Fibroblast of skin of left biceps (primary cell): ENCODE measurements at regions not wholly inside any gene's neighbourhood (a gene's known extent, or its start where the extent isn't known, plus 50 kb on each side); places are given as distances from the start of the nearest gene placed in this dataset.
"Not testable (repeated sequence)": the region's sequence is repeated elsewhere in the genome, so short reads cannot be mapped to it uniquely, and the experiment has no call there.

ENCODE experiments used
- DNase-seq, 2 experiments: peaks; one replicate each; pipeline ENCODE4 v3.0.0-alpha.2; 2013; ENCODE audit warnings: low read depth in 2 of 2

DNA sequence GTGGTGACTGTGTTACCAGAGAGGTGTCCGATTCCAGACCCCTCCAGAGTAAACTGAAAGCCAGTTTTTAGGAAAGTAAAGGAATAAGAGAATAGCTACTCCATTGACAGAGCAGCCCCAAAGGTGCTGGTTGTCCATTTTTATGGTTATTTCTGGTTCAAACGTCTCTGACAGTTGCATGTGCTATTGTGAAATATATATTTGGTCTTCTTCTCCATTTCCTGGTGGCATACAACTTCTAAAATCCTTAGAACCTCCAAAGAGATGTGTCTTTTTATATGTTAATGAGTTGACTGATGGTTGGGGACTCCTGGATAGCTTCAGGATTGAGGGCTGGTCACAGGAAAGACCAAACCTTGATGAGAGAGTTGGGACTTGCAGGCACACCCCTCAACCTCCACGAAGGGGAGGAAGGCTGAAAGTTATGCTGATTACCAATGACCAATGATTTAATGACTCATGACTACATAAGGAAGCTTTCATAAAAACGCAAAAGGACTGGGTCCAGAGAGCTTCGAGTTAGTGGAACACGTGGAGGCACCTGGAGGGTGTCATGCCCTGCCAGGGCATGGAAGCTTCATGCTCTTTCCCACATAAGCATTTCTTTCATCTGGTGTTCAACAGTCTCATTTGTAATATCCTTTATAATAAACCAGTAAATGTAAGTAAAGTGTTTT is 100.7 kb downstream of the SLC16A1 start:
- no peak for DNase-seq

DNA sequence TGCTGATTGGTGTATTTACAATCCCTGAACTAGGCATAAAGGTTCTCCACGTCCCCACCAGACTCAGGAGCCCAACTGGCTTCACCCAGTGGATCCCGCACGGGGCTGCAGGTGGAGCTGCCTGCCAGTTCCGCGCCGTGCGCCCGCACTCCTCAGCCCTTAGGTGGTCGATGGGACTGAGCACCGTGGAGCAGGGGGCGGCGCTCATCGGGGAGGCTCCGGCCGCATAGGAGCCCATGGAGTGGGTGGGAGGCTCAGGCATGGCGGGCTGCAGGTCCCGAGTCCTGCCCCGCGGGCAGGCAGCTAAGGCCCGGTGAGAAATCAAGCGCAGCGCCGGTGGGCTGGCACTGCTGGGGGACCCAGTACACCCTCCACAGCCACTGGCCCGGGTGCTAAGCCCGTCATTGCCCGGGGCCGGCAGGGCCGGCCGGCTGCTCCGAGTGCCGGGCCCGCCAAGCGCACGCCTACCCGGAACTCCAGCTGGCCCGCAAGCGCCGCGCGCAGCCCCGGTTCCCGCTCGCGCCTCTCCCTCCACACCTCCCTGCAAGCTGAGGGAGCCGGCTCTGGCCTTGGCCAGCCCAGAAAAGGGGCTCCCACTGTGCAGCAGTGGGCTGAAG is 101.5 kb downstream of the SLC16A1 start:
- not testable (repeated sequence) for DNase-seq

DNA sequence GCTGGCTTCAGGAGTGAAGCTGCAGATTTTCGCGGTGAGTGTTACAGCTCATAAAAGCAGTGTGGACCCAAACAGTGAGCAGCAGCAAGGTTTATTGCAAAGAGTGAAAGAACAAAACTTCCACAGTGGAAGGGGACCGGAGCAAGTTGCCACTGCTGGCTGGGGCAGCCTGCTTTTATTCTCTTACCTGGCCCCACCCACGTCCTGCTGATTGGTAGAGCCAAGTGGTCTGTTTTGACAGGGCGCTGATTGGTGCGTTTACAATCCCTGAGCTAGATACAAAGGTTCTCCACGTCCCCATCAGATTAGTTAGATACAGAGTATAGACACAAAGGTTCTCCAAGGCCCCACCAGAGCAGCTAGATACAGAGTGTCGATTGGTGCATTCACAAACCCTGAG is 102.1 kb downstream of the SLC16A1 start:
- not testable (repeated sequence) for DNase-seq

DNA sequence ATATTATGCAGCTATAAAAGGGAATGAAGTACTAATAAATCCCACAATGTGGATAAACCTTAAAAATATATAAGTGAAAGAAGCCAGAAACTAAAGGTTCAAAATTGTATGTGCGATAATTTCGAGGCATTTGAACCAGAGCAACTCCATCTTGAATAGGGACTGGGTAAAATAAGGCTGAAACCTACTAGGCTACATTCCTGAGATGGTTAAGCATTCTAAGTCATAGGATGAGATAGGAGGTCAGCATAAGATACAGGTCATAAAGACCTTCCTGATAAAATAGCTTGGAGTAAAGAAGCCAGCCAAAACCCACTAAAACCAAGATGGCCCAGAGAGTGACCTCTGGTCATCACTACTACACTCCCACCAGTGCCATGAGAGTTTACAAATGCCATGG is 103.1 kb downstream of the SLC16A1 start:
- DNase-seq: no peak

DNA sequence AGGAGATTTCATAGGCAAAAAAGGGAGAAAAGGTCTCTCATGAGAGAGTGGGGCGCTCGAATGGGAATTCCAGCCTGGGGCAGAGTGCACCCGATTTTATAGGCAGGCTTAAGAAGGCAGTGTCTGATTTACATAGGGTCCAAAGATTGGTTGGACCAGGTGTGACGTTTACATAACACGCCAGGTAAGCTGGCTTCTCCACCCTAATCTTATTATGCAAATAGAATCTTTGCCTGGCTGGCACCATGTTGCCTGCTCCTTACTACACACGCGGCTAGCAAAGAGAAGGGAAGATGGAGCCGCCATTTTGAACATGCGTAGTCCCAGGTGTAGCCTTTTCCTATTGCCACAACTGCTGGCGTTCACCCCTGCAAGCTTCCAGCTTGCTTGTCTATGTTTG is 103.7 kb downstream of the SLC16A1 start:
- no peak for DNase-seq

DNA sequence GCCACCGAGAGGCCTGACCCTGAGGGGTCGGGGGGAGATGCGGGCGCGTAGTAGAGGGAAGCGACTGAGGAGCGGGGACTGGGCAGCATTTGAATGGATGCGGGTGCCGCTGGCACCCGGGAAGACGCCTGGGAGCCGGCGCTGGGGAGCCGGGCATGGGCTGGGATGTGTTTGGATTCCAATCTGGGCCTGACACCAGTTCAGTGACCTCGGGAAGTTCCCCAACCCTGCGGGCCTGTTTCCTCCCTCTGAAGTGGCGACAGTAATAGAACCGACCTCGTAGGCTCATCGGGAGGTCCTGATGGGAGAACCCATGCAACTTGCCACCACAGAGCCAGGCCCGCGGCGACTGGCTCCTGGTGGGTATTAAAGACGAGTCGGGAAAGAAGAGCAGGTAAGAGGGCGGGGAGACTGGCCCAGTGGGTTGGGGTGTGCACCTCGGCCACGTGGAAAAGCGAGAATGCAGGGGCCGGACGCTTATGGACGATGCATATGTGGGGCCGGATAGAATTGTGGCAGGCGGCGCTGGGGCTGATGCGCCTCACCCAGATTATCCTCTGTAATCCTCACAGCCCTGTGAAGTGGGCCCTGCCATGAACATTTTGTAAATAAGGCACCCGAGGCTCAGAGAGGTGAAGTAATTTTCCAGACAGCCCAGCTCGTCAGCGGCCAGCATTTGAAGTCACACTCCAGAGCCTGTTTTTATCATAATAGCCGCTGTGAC is 105.8 kb downstream of the SLC16A1 start:
- no peak for DNase-seq

DNA sequence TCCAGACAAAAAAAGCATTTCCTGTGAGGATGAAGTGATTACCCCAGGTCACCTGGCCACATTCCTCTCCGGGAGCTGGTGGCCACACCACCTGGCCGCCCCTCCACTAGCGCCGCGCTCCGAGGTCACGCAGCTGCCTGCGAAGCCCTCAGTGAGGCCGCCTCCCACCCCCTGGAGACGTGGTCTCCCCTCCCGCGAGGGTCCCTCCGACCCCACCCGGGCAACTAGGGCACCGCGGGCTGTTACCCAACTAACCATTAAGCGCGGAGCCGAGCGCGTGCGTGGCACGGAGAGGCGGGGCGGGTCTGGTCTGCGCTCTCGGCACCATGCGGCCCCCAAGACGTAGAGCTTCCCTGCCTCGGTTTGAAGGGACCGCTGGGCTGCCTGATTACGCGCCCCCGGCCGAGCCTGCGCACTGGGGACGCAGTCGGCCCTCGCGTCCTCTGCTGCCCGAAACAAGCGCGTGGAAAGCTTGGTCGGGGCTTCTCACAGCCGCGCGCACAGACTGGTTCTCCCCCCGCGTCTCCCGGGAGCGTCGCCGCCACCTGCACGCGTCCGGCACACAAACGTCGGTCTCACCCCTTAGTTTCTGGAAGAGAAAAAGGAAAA is 106.5 kb downstream of the SLC16A1 start:
- no peak for DNase-seq

DNA sequence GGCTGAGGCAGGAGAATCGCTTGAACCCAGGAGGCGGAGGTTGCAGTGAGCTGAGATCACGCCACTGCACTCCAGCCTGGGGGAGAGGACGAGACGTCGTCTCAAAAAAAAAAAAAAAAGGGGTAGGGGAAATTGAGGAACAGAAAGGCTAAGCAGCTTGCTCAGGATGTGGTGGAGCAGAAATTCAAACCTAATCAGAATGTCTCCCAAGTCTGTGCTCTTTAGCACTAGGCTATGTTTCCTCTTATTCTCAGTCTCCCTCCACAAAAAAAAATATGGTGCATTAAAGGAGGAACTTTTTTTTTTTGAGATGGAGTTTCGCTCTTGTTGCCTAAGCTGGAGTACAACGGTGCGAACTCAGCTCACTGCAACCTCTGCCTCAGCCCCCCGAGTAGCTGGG is 114.2 kb downstream of the SLC16A1 start:
- DNase-seq: no peak

DNA sequence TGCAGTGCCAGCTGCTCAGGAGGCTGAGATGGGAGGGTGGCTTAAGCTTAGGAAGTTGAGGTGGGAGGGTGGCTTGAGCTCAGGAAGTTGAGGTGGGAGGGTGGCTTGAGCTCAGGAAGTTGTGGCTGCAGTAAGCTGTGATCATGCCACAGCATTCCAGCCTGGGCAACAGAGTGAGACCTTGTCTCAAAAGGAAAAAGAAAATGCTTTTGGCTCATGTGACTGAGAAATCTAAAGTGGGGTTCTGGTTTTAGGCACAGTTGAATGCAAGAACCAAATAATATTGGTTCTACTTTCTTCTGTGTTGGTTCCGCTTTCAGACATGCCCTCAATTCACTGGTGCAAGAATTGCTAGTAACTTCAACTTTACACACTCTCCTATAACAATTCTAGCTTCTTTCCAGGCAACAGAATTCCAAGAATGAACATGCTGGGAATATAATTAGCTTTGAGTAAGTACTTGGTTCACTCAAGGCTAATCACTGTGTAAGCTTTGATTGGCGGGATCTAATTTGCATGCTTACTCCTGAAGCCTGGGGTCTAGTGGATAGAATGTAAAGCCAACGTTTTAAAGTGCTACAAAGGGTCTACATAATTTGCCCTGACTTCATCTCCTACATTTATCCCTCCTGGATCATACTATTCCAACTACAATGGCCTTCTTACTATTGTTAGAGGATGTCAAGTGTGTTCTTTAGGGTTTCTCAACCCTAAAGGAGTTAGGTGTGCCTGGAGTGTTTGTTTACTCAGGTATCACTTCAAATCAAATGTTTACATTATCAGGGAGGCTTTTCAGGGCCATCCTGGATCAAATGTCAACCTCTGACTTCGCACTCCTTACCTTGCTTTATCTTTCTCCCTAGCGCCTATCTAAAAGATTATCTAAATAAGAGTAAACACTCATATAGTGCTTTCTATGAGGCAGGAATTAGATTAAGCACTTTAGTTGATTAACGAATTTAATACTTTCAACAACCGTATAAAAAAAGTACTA is 115.1 kb downstream of the SLC16A1 start:
- DNase-seq: no peak

DNA sequence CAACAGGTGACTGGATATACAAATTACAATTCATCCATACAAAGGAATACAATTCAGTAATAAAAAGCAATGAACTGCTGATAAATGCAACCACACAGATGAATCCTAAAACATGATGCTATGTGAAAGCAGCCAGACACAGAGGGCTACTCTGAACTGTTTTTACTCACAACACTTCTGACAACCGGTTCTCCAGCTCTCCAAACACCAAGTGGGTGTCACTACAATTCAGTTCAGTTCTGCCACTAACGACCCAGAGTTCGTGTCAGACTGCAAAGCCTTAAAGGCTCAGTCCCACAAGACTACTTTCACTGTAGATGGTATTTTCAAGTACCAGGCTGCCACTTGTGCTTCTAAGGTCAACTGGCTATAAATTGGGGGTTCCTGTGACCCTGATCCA is 119.4 kb downstream of the SLC16A1 start:
- no peak for DNase-seq

DNA sequence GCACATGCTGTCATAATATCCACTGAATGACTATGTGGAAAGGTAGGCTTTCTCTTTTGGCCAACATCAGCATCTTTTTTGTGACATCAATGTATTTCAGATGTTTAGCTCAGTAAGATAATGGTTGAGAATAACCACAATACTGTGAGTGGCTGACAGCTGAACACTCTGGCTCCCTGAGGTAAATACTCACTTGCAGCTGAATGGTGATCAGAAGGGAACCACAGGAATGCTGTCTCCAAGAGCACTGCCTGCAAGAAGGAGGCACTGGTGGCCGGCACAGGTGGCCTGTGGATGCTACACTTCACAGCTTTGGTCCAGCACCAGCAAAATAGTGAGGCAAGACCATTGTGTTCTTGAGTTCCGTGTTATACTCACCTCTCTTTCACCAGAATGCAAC is 118.7 kb upstream of the PPM1J start:
- DNase-seq: no peak

DNA sequence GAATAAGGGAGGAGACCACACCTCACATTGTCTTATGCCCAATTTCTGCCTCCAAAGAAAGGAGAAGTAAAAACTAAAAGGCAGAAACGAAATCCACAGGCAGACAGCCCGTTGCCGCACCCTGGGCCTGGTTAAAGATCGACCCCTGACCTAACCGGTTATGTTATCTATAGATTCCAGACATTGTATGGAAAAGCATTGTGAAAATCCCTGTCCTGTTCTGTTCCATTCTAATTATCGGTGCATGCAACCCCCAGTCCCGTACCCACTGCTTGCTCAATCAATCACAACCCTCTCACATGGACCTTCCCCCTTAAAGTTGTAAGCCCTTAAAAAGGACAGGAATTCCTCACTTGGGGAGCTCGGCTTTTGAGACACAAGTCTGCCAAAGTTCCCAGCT is 117.1 kb upstream of the PPM1J start:
- not testable (repeated sequence) for DNase-seq

DNA sequence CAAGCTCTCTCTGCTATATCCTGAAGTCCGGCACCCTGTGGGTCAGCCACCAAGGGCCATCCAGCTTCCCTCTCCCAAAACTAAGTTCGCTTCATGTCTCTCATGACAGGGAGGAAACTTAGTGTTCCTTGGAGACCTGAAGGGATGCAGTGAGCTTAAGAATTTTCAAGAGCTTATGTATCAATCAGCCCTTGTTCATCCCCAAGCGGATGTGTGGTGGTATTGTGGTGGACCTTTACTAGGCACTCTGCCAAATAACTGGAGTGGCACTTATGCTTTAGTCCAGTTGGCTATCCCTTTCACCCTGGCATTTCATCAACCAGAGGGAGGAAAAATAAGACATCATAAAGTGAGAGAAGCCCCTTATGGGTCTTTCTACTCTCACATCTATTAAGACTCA is 114.6 kb upstream of the PPM1J start:
- DNase-seq: not testable (repeated sequence)

DNA sequence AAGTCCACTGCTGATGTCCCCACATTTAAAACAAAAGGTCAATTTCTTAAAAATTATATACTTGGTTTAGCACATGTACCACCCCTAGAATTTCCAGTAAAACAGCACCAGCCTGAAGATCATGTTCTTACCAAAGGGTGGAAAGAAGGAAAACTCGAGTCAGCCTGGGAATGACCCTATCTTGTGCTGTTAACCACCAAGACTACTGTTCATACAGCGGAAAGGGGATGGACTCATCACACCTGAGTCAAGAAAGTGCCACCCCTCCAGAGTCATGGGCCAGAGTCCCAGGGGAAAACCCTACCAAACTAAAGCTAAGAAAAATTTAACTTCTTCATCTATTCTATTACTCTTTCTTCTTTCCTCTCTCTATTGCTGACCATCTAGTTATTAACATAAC is 113.6 kb upstream of the PPM1J start:
- no peak for DNase-seq

DNA sequence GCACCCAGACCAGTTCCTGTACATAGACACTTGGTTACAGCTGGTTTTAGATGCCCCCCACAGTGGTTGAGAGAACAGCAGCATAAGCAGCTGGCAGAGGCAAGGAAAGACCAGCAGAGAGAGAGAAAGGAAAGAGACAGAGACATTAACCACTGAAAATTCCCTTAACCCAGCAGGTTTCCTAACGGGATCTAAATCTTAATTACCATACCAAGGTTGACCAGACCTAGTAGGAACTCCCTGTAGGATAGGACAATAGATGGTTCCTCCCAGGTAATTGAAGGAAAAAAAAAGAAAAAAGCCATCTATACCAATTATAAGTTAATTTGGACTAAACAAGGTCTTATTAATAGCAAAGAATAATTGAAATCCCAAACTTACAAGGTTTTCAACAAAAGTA is 112.3 kb upstream of the PPM1J start:
- not testable (repeated sequence) for DNase-seq

DNA sequence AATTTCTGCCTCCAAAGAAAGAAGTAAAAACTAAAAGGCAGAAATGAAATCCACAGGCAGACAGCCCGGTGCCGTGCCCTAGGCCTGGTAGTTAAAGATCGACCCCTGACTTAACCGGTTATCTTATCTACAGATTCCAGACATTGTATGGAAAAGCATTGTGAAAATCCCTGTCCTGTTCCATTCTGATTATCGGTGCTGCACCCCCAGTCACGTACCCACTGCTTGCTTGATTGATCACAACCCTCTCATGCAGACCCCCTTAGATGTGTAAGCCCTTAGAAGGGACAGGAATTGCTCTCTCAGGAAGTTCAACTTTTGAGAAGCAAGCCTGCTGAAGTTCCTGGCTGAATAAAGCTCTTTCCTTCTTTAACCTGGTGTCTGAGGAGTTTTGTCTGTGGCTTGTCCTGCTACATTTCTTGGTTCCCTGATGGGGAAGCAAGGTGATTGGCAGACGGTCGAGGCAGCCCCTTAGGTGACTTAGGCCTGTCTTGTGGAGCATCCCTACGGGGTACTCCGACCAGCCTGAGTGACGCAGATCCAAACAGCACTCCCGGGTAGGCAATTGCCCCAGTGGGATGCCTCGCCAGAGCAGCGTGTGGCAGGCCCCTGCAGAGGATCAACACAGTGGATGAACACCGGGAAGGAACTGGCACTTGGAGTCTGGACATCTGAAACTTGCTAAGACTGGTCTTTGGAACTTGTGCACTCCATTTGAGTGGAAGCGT is 111.2 kb upstream of the PPM1J start:
- no peak for DNase-seq

DNA sequence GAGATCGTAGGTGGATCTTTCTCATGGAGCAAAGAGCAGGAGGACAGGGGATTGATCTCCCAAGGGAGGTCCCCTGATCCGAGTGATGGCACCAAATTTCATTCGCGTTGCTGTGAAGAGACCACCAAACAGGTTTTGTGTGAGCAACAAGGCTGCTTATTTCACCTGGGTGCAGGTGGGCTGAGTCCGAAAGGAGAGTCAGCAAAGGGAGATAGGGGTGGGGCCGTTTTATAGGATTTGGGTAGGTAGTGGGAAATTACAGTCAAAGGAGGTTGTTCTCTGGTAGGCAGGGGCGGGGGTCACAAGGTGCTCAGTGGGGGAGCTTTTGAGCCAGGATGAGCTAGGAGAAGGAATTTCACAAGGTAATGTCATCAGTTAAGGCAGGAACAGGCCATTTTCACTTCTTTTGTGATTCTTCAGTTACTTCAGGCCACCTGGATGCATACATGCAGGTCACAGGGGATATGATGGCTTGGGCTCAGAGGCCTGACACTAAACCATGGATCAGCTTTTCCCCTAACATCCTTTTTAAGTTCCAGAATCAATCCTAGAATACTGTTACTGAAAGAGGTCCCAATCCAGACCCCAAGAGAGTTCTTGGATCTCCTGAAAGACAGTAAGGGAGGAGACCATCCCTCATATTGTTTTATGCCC is 110.6 kb upstream of the PPM1J start:
- not testable (repeated sequence) for DNase-seq

DNA sequence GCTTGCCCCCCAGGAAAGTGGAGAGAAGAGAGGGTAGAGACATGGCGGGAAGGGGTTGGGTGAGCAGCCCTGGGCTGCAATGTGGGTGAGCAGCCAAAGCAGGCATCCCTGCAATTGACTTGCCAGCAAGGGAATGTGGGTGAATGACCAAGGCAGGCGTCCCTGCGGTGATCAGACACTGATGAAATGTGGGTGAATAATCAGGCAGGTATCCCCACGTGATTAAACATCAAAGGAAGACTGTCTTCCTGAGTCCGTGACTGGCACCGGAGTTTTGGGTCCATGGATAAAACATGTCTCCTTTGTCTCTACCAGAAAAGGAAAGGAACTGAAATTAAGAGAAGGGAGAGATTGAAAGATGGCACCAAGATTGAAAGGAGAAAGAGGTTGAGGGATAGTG is 109.9 kb upstream of the PPM1J start:
- not testable (repeated sequence) for DNase-seq

DNA sequence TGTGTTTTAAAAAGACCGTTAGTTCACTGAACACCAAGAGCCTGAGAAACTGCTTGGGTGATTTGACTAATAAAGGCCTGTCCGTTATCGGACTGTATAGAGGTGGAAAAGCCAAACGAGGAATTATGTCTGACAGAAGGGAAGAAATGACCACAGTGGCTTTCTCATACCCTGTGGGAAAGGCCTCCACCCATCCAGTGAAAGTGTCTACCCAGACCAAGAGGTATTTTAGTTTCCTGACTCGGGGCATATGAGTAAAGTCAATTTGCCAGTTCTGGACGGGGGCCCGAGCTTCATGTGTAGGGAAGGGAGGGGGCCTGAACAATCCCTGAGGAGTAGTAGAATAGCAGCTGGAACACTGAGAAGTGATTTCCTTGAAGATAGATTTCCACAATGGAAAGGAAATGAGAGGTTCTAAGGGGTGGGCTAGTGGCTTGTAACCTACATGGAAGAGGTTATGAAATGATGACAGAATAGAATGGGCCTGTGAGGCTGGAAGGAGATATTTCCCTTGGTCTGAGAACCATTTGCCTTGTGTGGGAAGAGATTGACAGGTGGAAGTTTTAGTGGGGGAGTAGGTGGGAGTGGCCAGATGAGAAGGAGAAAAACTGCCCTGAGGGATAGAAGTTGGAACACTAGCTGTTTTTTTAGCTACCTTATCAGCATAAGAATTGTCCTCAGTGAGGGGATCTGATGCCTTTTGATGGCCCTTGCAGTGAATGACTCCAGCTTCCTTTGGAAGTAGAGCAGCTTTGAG is 106.4 kb upstream of the PPM1J start:
- DNase-seq: not testable (repeated sequence)
